ENCODE measurements at regions not wholly inside any gene's neighbourhood (a gene's known extent, or its start where the extent isn't known, plus 50 kb on each side); places are given as distances from the start of the nearest gene placed in this dataset.

- DNase-seq (ENCODE audit: low read depth), result peak; percentile 27
Observed at GRCh38 chr4:123994917-123995316, 598.3 kb downstream of the SPRY1 start.

- peak; percentile 82 for DNase-seq (ENCODE audit: low read depth)
Observed at GRCh38 chr4:123995936-123996335, 599.3 kb downstream of the SPRY1 start.

- DNase-seq (ENCODE audit: low read depth), result peak; percentile 19
Observed at GRCh38 chr4:123996718-123997510, 600.3 kb downstream of the SPRY1 start.

- no peak for DNase-seq (ENCODE audit: low read depth)
Observed at GRCh38 chr4:123997776-123998449, 601.3 kb downstream of the SPRY1 start.

GRCh38 chr4:124000233-124000632, 603.6 kb downstream of the SPRY1 start:
- no peak for DNase-seq (ENCODE audit: low read depth)

GRCh38 chr4:124015766-124016165, 619.2 kb downstream of the SPRY1 start:
- DNase-seq (ENCODE audit: low read depth), result no peak

GRCh38 chr4:124017185-124017785, 620.7 kb downstream of the SPRY1 start:
- DNase-seq (ENCODE audit: low read depth), result no peak

GRCh38 chr4:124018383-124019317, 622.1 kb downstream of the SPRY1 start:
- DNase-seq (ENCODE audit: low read depth), result peak; percentile 3

- DNase-seq (ENCODE audit: low read depth), result no peak
Observed at GRCh38 chr4:124019749-124020549, 623.4 kb downstream of the SPRY1 start.

- no peak for DNase-seq (ENCODE audit: low read depth)
Observed at GRCh38 chr4:124025000-124025399, 628.4 kb downstream of the SPRY1 start.

- DNase-seq (ENCODE audit: low read depth), result no peak
Observed at GRCh38 chr4:124025428-124025827, 628.8 kb downstream of the SPRY1 start.

- DNase-seq (ENCODE audit: low read depth), result no peak
Observed at GRCh38 chr4:124028182-124028581, 631.6 kb downstream of the SPRY1 start.

- DNase-seq (ENCODE audit: low read depth), result no peak
Observed at GRCh38 chr4:124030147-124030546, 633.6 kb downstream of the SPRY1 start.

- DNase-seq (ENCODE audit: low read depth), result no peak
Observed at GRCh38 chr4:124032035-124032434, 635.4 kb downstream of the SPRY1 start.

- DNase-seq (ENCODE audit: low read depth), result no peak
Observed at GRCh38 chr4:124035364-124036041, 638.9 kb downstream of the SPRY1 start.

- DNase-seq (ENCODE audit: low read depth), result no peak
Observed at GRCh38 chr4:124037236-124037635, 640.6 kb downstream of the SPRY1 start.

- DNase-seq (ENCODE audit: low read depth), result no peak
Observed at GRCh38 chr4:124044330-124044729, 647.7 kb downstream of the SPRY1 start.

GRCh38 chr4:124044867-124045266, 648.3 kb downstream of the SPRY1 start:
- no peak for DNase-seq (ENCODE audit: low read depth)

GRCh38 chr4:124046190-124046589, 649.6 kb downstream of the SPRY1 start:
- DNase-seq (ENCODE audit: low read depth), result no peak

- DNase-seq (ENCODE audit: low read depth), result no peak
Observed at GRCh38 chr4:124053872-124054538, 657.4 kb downstream of the SPRY1 start.
